Mesendoderm (in vitro differentiated cells): ENCODE measurements at regions not wholly inside any gene's neighbourhood (a gene's known extent, or its start where the extent isn't known, plus 50 kb on each side); places are given as distances from the start of the nearest gene placed in this dataset.
A peak's percentile ranks its signal among the peaks of the same experiment; 100 is the strongest.
"Not testable (repeated sequence)": the region's sequence is repeated elsewhere in the genome, so short reads cannot be mapped to it uniquely, and the experiment has no call there.

Experiments used
- DNase-seq: peaks from one replicate; pipeline ENCODE4 v3.0.0; 2013
- H2AK5ac ChIP-seq: 2 replicates; pipeline ENCODE4 v1.6.1; 2013; ENCODE audit warnings: low read length, inconsistent platforms
- H2BK120ac ChIP-seq: 2 replicates; pipeline ENCODE4 v1.6.1; 2013; ENCODE audit warnings: low read depth, mild to moderate bottlenecking, low read length, moderate library complexity, mixed read lengths
- H2BK15ac ChIP-seq: replicated peaks from 2 replicates; pipeline ENCODE4 v1.6.1; 2013; ENCODE audit warnings: low read depth, mild to moderate bottlenecking, moderate library complexity
- H2BK5ac ChIP-seq: 2 replicates; pipeline ENCODE4 v1.6.1; 2013; ENCODE audit warnings: low read length, inconsistent platforms
- H3K18ac ChIP-seq: 2 replicates; pipeline ENCODE4 v1.6.1; 2013; ENCODE audit warnings: mild to moderate bottlenecking, low read length, mixed read lengths
- H3K23ac ChIP-seq: one replicate; pipeline ENCODE4 v1.6.1; 2013; ENCODE audit warnings: low read length
- H3K27ac ChIP-seq: 2 replicates; pipeline ENCODE4 v1.5.1; 2013; ENCODE audit warnings: low read depth, mild to moderate bottlenecking, inconsistent platforms, low read length, moderate library complexity
- H3K27me3 ChIP-seq: 2 replicates; pipeline ENCODE4 v1.6.1; 2013; ENCODE audit warnings: low read length, control low read depth, mild to moderate bottlenecking, inconsistent platforms; ENCODE audit not compliant: insufficient read depth, poor library complexity
- H3K36me3 ChIP-seq: 2 replicates; pipeline ENCODE4 v1.6.1; 2013; ENCODE audit warnings: low read length, inconsistent platforms; ENCODE audit not compliant: control insufficient read depth, insufficient read depth
- H3K4ac ChIP-seq: one replicate; pipeline ENCODE4 v1.6.1; 2013; ENCODE audit warnings: low read depth, mild to moderate bottlenecking, low read length, moderate library complexity
- H3K4me1 ChIP-seq: 2 replicates; pipeline ENCODE4 v1.6.1; 2013; ENCODE audit warnings: low read depth, low read length, inconsistent platforms; ENCODE audit not compliant: control insufficient read depth
- H3K4me2 ChIP-seq: 2 replicates; pipeline ENCODE4 v1.6.1; 2013; ENCODE audit warnings: low read length
- H3K4me3 ChIP-seq: 2 replicates; pipeline ENCODE4 v1.5.1; 2013; ENCODE audit warnings: mild to moderate bottlenecking, low read length
- H3K56ac ChIP-seq: one replicate; pipeline ENCODE4 v1.6.1; 2013; ENCODE audit warnings: low read length
- H3K79me1 ChIP-seq: 2 replicates; pipeline ENCODE4 v1.6.1; 2013; ENCODE audit warnings: low read length, inconsistent platforms
- H3K79me2 ChIP-seq: 2 replicates; pipeline ENCODE4 v1.6.1; 2013; ENCODE audit warnings: mild to moderate bottlenecking, low read length; ENCODE audit not compliant: control insufficient read depth, insufficient read depth
- H3K9ac ChIP-seq: 2 replicates; pipeline ENCODE4 v1.6.1; 2013; ENCODE audit warnings: low read length, inconsistent platforms
- H4K5ac ChIP-seq: one replicate; pipeline ENCODE4 v1.6.1; 2013; ENCODE audit warnings: low read length
- H4K8ac ChIP-seq: one replicate; pipeline ENCODE4 v1.6.1; 2013; ENCODE audit warnings: low read depth, mild to moderate bottlenecking, control low read depth, low read length, moderate library complexity
- WGBS: extraction: QIAGEN DNeasy Blood & Tissue Kit; methylation state at CpG from one replicate; pipeline ENCODE4 v1.1.7; 2013; ENCODE audit warnings: low lambda C conversion rate, missing lambda C conversion rate; ENCODE audit not compliant: insufficient coverage; ENCODE audit errors: extremely low coverage; 5-methylcytosine and 5-hydroxymethylcytosine counted together

DNA sequence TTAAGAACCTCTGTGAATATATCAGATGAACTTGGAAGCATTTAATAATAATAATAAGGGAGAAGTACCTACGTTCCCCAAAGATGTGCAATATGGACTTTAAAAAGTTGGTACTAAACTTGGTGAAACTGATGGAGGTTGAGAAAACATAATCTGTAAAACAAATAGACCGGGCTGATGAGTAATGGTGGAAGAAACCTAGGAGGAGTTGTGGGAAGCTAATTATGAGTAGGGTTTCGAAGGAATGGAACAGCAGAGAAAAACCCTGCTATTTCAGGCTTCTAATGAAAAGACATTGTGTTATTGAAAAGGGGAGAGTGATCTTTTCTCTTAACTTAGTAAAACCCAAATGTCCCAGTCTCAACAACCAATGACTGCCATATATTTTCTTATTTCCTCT is 229.3 kb downstream of the PCSK1 start:
- no CpG with 5 or more reads among the region's 3 CpGs for WGBS
- Histone ChIP-seq H3K79me2 (no peaks in the 10 kb centered on the region), H3K4me1 (no peaks in the 10 kb centered on the region), H3K23ac (no peak overlapping the region), H4K5ac (no peak overlapping the region), H4K8ac (no peak overlapping the region), H3K79me1 (no peaks in the 10 kb centered on the region), H2BK120ac (no peak overlapping the region), H3K9ac (no peak overlapping the region), H3K36me3 (no peaks in the 10 kb centered on the region), H3K27me3 (no peaks in the 10 kb centered on the region), H2AK5ac (no peak overlapping the region), H3K4me2 (no peak overlapping the region), H3K18ac (no peak overlapping the region), H3K56ac (no peak overlapping the region), H3K4ac (no peak overlapping the region), H2BK5ac (no peak overlapping the region), H3K27ac (no peak overlapping the region), H2BK15ac (no peak overlapping the region), H3K4me3 (no peak overlapping the region)
- no peak for DNase-seq

- Histone ChIP-seq H3K79me1 (no peaks in the 10 kb centered on the region), H3K4me2 (no peak overlapping the region), H3K27ac (no peak overlapping the region), H4K8ac (no peak overlapping the region), H2AK5ac (no peak overlapping the region), H3K4me3 (no peak overlapping the region), H4K5ac (no peak overlapping the region), H3K79me2 (no peaks in the 10 kb centered on the region), H3K27me3 (no peaks in the 10 kb centered on the region), H3K23ac (no peak overlapping the region), H3K56ac (no peak overlapping the region), H3K4ac (no peak overlapping the region), H2BK15ac (no peak overlapping the region), H2BK120ac (no peak overlapping the region), H3K36me3 (no peaks in the 10 kb centered on the region), H3K18ac (no peak overlapping the region), H2BK5ac (no peak overlapping the region), H3K4me1 (no peaks in the 10 kb centered on the region), H3K9ac (no peak overlapping the region)
- WGBS = no CpG with 5 or more reads among the region's 3 CpGs
- no peak for DNase-seq
These were observed 231.5 kb downstream of the PCSK1 start for GRCh38 chr5:96201503-96201902.

- Histone ChIP-seq H3K27ac (no peak overlapping the region), H3K36me3 (no peaks in the 10 kb centered on the region), H3K56ac (no peak overlapping the region), H4K5ac (no peak overlapping the region), H3K4me2 (no peak overlapping the region), H3K4me1 (no peaks in the 10 kb centered on the region), H2BK5ac (no peak overlapping the region), H3K79me2 (no peaks in the 10 kb centered on the region), H3K4me3 (no peak overlapping the region), H3K18ac (no peak overlapping the region), H3K4ac (no peak overlapping the region), H3K23ac (no peak overlapping the region), H2AK5ac (no peak overlapping the region), H3K9ac (no peak overlapping the region), H4K8ac (no peak overlapping the region), H3K79me1 (no peaks in the 10 kb centered on the region), H2BK15ac (no peak overlapping the region), H2BK120ac (no peak overlapping the region), H3K27me3 (no peaks in the 10 kb centered on the region)
- no CpG with 5 or more reads among the region's 1 CpG for WGBS
- no peak for DNase-seq
These were observed 232.4 kb downstream of the PCSK1 start for GRCh38 chr5:96200641-96201040.

DNA sequence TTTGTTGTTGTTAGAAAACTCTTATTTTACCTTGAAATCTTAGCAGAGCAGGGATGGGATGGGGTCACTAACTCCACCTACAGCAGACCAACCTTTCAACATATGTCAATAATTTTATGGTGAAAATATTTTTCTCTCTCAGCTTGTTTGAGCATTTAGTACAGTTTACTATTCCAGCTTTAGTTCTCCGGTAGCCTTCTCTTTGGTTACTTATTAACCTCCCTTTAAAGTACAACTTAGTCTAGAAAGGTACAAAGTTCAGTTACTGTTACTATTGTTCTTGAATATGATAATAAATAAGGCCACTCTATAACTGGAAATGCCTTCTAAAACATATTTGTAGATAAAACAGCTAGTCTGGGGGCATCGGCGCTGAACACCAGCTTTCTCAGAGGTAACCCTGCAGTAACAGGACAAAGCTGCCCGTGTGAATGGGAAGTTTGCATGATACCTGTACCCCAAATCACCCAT is 233.3 kb downstream of the PCSK1 start:
- WGBS = no CpG with 5 or more reads among the region's 4 CpGs
- H3K36me3 ChIP-seq = no peaks in the 10 kb centered on the region

DNA sequence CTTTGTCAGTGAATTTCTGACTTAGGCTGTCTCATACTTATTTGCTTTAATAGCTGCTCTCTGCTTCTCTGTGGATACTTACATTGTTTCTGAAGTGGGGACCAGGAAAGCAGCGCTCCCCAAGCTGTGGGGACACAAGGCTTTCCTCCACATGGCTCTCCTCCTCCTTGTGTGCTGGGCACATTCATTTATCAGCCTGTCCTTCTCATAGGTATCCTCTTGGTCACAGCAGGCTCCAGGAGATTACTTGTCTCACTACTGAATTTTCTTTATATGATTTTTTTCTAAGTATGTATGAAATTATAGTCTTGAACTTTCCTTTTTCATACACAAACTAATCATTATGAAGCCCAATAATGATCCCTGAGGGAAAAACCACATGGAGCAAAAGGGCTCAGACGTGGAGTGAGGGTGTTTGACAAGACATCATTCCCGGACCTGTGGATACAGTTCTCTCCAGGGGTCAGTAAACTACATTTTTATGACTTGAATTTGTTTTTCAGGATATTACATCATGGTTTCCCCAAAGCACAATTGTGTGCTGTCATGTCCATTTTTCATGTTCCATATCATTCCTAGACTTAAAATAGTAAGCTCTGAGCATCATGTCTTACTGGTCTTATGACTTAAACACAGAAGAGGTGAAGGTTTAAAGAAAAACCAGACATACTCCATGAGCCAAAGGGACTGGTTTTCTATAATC is 234.5 kb downstream of the PCSK1 start:
- Histone ChIP-seq H3K4me3 (no peak overlapping the region), H3K23ac (no peak overlapping the region), H3K18ac (no peak overlapping the region), H3K4me2 (no peak overlapping the region), H3K56ac (no peak overlapping the region), H2BK15ac (no peak overlapping the region), H2AK5ac (no peak overlapping the region), H3K9ac (no peak overlapping the region), H2BK120ac (no peak overlapping the region), H3K4me1 (no peaks in the 10 kb centered on the region), H2BK5ac (no peak overlapping the region), H3K4ac (no peak overlapping the region), H3K27me3 (no peaks in the 10 kb centered on the region), H3K27ac (no peak overlapping the region), H3K79me1 (no peaks in the 10 kb centered on the region), H3K79me2 (no peaks in the 10 kb centered on the region), H3K36me3 (no peaks in the 10 kb centered on the region), H4K5ac (no peak overlapping the region), H4K8ac (no peak overlapping the region)
- no CpG with 5 or more reads among the region's 3 CpGs for WGBS
- no peak for DNase-seq

More for the DNA sequence above, 233.3 kb downstream of the PCSK1 start:
- no peak overlapping the region for H4K8ac ChIP-seq
- no peak overlapping the region for H3K4ac ChIP-seq
- H2AK5ac ChIP-seq = no peak overlapping the region
- H3K9ac ChIP-seq = no peak overlapping the region
- DNase-seq = no peak
- no peak overlapping the region for H3K27ac ChIP-seq
- no peak overlapping the region for H4K5ac ChIP-seq
- H3K56ac ChIP-seq = no peak overlapping the region
- no peaks in the 10 kb centered on the region for H3K79me1 ChIP-seq
- H2BK120ac ChIP-seq = no peak overlapping the region
- no peak overlapping the region for H3K4me3 ChIP-seq
- no peak overlapping the region for H2BK15ac ChIP-seq
- H3K23ac ChIP-seq = no peak overlapping the region
- no peak overlapping the region for H3K18ac ChIP-seq
- no peak overlapping the region for H2BK5ac ChIP-seq
- H3K27me3 ChIP-seq = no peaks in the 10 kb centered on the region
- no peak overlapping the region for H3K4me2 ChIP-seq
- H3K79me2 ChIP-seq = no peaks in the 10 kb centered on the region
- H3K4me1 ChIP-seq = no peaks in the 10 kb centered on the region

DNA sequence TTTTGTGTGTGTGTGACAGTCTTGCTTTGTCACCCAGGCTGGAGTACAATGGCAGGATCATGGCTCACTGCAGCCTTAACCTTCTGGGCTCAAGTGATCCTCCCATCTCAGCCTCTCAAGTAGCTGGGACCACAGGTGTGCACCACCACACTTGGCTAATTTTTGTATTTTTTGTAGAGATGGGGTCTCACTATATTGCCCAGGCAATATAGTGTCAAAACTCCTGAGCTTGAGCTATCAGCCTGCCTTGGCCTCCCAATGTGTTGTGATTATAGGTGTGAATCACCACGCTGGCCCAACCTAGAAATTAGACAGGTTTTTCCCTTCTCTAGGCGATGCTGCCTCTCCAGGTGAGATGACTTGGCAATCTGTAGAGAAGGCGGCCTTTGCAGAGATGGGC is 235.3 kb downstream of the PCSK1 start:
- H2BK120ac ChIP-seq, H4K5ac ChIP-seq, H2BK5ac ChIP-seq, H3K79me1 ChIP-seq, H3K18ac ChIP-seq, H3K4me1 ChIP-seq, DNase-seq, H3K79me2 ChIP-seq, H3K27me3 ChIP-seq, H4K8ac ChIP-seq, H3K9ac ChIP-seq, H3K4ac ChIP-seq, H3K27ac ChIP-seq, H3K36me3 ChIP-seq, H3K4me3 ChIP-seq, H2BK15ac ChIP-seq, H3K4me2 ChIP-seq, H3K56ac ChIP-seq, H2AK5ac ChIP-seq: not testable (repeated sequence)
- WGBS = no CpG with 5 or more reads among the region's 3 CpGs
- peak overlapping the region; percentile 33 for H3K23ac ChIP-seq
